ENCODE measurements at regions not wholly inside any gene's neighbourhood (a gene's known extent, or its start where the extent isn't known, plus 50 kb on each side); places are given as distances from the start of the nearest gene placed in this dataset.

DNA sequence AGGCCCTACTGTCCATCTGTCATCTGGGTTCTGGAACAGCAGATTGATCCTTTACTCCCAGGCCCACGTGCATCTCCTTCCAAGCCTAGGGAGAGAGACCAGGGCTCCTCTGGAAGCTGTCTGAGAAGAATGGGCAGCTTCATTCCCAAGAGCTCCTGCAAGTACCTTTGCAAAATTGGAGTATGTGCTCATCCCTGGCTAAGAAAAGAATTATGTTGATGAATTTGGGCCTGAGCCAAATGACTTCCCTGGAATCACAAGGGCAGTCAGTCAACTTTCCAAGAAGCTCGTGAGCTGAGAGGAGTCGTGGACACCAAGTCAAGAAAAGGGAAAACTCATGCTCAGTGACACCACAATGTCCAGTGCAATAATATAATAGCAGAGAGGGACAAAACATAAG, 54.6 kb upstream of the AKAP12 start (continued):
- no peak for TF ChIP-seq SNAPC2 (CRISPR knock-in tag; IDR thresholded peaks at IDR 0.05)
- TF ChIP-seq NFYC (CRISPR knock-in tag; IDR thresholded peaks at IDR 0.05) = no peak
- TF ChIP-seq ZNF644 (CRISPR knock-in tag; IDR thresholded peaks at IDR 0.05; ENCODE audit: low read depth) = no peak

DNA sequence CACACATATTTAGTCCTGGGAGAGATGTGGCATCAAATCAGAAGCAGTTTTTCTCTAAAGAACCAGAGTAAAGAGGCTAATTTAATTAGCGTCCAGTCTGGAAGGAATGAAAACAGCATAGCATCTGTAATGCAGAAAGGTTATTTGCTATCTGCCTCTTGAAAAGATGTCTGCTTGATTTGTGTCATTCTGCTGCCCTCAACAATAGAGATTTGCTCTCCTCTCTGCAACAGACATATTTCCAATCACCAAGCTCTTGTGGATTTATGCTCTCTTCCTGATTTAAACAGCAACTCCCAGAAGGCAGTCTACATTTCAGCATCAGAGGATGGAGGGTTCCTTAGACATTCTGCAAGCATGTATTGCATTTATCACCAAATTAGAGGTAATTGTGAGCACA, 53.5 kb upstream of the AKAP12 start:
- Histone ChIP-seq H3K9me3 (ENCODE audit: low read length) (no peaks in the 10 kb centered on the region), H3K27ac (ENCODE audit: extremely low read length, insufficient read depth, low read length) (no peak overlapping the region), H3K36me3 (replicated peaks in 1 of 2; ENCODE audit: control insufficient read depth in 1 of 2, insufficient read depth in 2 of 2, low read length in 2 of 2) (no peaks in the 10 kb centered on the region), H3K4me1 (ENCODE audit: insufficient read depth, low read length) (peaks cover 5% of the 10 kb centered on the region; the same call in 1 of the 2 replicates), H3K4me3 (replicated peaks in 1 of 3; ENCODE audit: insufficient read depth in 1 of 3, low read depth in 2 of 3, low read length in 3 of 3) (no peak overlapping the region), H3K4me2 (ENCODE audit: low read depth, low read length) (no peak overlapping the region), H3K79me2 (ENCODE audit: insufficient read depth, low read length) (no peaks in the 10 kb centered on the region), H4K20me1 (ENCODE audit: insufficient read depth, low read length) (no peaks in the 10 kb centered on the region), H3K27me3 (ENCODE audit: control insufficient read depth in 1 of 2, insufficient read depth in 2 of 2, low read length in 2 of 2) (no peaks in the 10 kb centered on the region), H2AFZ (ENCODE audit: low read length) (no peak overlapping the region), H3K9ac (ENCODE audit: insufficient read depth, low read depth, low read length) (no peak overlapping the region)
- TF ChIP-seq, protein P1, sequence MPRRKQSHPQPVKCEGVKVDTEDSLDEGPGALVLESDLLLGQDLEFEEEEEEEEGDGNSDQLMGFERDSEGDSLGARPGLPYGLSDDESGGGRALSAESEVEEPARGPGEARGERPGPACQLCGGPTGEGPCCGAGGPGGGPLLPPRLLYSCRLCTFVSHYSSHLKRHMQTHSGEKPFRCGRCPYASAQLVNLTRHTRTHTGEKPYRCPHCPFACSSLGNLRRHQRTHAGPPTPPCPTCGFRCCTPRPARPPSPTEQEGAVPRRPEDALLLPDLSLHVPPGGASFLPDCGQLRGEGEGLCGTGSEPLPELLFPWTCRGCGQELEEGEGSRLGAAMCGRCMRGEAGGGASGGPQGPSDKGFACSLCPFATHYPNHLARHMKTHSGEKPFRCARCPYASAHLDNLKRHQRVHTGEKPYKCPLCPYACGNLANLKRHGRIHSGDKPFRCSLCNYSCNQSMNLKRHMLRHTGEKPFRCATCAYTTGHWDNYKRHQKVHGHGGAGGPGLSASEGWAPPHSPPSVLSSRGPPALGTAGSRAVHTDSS (CRISPR knock-in tag; conservative IDR thresholded peaks at IDR 0.05) = no peak
- TF ChIP-seq SP5 (CRISPR knock-in tag; IDR thresholded peaks at IDR 0.05; ENCODE audit: borderline replicate concordance, low read depth) (no peak), ZBTB21 (CRISPR knock-in tag; IDR thresholded peaks at IDR 0.05) (no peak), NFE2 (CRISPR knock-in tag; IDR thresholded peaks at IDR 0.05) (no peak), PRPF4 (IDR thresholded peaks at IDR 0.05; ENCODE audit: low read depth, low read length, poor library complexity, severe bottlenecking) (no peak), JUN (CRISPR knock-in tag; IDR thresholded peaks at IDR 0.05) (no peak), ZNF790 (CRISPR knock-in tag; IDR thresholded peaks at IDR 0.05; ENCODE audit: borderline replicate concordance) (no peak), AGO1 (IDR thresholded peaks at IDR 0.05; ENCODE audit: low read depth, low read length, poor library complexity, severe bottlenecking) (no peak), JUND (CRISPR knock-in tag; IDR thresholded peaks at IDR 0.05) (no peak), ZKSCAN5 (CRISPR knock-in tag; IDR thresholded peaks at IDR 0.05) (no peak)
- TF ChIP-seq, protein P2, sequence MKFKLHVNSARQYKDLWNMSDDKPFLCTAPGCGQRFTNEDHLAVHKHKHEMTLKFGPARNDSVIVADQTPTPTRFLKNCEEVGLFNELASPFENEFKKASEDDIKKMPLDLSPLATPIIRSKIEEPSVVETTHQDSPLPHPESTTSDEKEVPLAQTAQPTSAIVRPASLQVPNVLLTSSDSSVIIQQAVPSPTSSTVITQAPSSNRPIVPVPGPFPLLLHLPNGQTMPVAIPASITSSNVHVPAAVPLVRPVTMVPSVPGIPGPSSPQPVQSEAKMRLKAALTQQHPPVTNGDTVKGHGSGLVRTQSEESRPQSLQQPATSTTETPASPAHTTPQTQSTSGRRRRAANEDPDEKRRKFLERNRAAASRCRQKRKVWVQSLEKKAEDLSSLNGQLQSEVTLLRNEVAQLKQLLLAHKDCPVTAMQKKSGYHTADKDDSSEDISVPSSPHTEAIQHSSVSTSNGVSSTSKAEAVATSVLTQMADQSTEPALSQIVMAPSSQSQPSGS (CRISPR knock-in tag; IDR thresholded peaks at IDR 0.05) = no peak
- TF ChIP-seq, protein P3, sequence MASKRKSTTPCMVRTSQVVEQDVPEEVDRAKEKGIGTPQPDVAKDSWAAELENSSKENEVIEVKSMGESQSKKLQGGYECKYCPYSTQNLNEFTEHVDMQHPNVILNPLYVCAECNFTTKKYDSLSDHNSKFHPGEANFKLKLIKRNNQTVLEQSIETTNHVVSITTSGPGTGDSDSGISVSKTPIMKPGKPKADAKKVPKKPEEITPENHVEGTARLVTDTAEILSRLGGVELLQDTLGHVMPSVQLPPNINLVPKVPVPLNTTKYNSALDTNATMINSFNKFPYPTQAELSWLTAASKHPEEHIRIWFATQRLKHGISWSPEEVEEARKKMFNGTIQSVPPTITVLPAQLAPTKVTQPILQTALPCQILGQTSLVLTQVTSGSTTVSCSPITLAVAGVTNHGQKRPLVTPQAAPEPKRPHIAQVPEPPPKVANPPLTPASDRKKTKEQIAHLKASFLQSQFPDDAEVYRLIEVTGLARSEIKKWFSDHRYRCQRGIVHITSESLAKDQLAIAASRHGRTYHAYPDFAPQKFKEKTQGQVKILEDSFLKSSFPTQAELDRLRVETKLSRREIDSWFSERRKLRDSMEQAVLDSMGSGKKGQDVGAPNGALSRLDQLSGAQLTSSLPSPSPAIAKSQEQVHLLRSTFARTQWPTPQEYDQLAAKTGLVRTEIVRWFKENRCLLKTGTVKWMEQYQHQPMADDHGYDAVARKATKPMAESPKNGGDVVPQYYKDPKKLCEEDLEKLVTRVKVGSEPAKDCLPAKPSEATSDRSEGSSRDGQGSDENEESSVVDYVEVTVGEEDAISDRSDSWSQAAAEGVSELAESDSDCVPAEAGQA (IDR thresholded peaks at IDR 0.05; ENCODE audit: low read depth) = no peak
- TF ChIP-seq, protein P3 (CRISPR knock-in tag; IDR thresholded peaks at IDR 0.05; ENCODE audit: borderline replicate concordance) = no peak
- in situ Hi-C loops (cut with HindIII; ENCODE audit: extremely low pct_ligation_motif_present, low pct_unique_long_range_greater_than_20kb) (no loop called here), intact Hi-C loops (cut with micrococcal nuclease; ENCODE audit: unreplicated experiment) (no loop called here)
- no TSS peak for BruUV-seq (replicated peaks)
- no peak for ATAC-seq
- ChIA-PET POLR2A (no interaction called here), CTCF (ENCODE audit: low intra/inter-chr PET ratio, low total read pairs) (no interaction called here)
- no peak for FAIRE-seq
- 69% methylated on average over 1 of the region's 1 CpG for WGBS (ENCODE audit: low lambda C conversion rate)
- no peak for DNase-seq (ENCODE audit: low spot score)

All from HepG2 (cell line).